GM12878 (cell line): ENCODE measurements at regions not wholly inside any gene's neighbourhood (a gene's known extent, or its start where the extent isn't known, plus 50 kb on each side); places are given as distances from the start of the nearest gene placed in this dataset.

Experiments
- ATAC-seq: fragments of 200-7000 bp; cut with Tn5 transposase; 3 replicates; pipeline ENCODE4 v1.9.1; 2020; ENCODE audit warnings: mild to moderate bottlenecking, moderate library complexity
- BruUV-seq: library from RNA; stranded (reverse); fragments of 400-500 nt; replicated peaks from 2 replicates; lab custom pipeline; 2021; lab: Mats Ljungman, UMichigan
- CTCF ChIA-PET: fragments of 300-600 bp; sonication (Branson Sonifier 250); formaldehyde crosslinking; extraction: SDS; loops from one replicate; lab custom pipeline; 2021; ENCODE audit warnings: inconsistent platforms; lab: Yijun Ruan, JAX
- POLR2A ChIA-PET: fragments of 350-600 bp; formaldehyde crosslinking; extraction: SDS; loops from one replicate; lab custom pipeline; 2021; ENCODE audit warnings: inconsistent platforms; lab: Charles Lee
- RAD21 ChIA-PET: fragments of 300-600 bp; sonication (Branson Sonifier 250); formaldehyde crosslinking; loops from one replicate; lab custom pipeline; 2023; ENCODE audit warnings: antibody characterized with exemption; ENCODE audit not compliant: unreplicated experiment; lab: Charles Lee
- SMC1A ChIA-PET: fragments of 300-600 bp; sonication (Branson Sonifier 250); formaldehyde crosslinking; loops from one replicate; lab custom pipeline; 2023; ENCODE audit not compliant: unreplicated experiment, uncharacterized antibody; lab: Charles Lee
- DNase-seq: peaks from one replicate; pipeline ENCODE4 v3.0.0-alpha.2; 2011; ENCODE audit warnings: low read depth, low spot score
- FAIRE-seq: peaks from 3 replicates; lab custom pipeline; 2011; peaks lifted over from hg19 to GRCh38; lab: Jason Lieb, UNC
- H2AFZ ChIP-seq: 2 replicates; pipeline ENCODE4 v1.6.0; 2011; ENCODE audit warnings: low read depth, low read length, control low read depth; ENCODE audit not compliant: control insufficient read depth
- H3K27ac ChIP-seq: 2 replicates; pipeline ENCODE4 v1.5.1; 2011; ENCODE audit warnings: control low read depth; ENCODE audit not compliant: control insufficient read depth, insufficient read depth
- H3K27me3 ChIP-seq, 2 experiments: replicated peaks in 1 of 2; 2 replicates each; pipeline versions ENCODE4 v1.6.0 to v1.6.1; 2011; ENCODE audit warnings: low read length in 1 of 2; ENCODE audit not compliant: control insufficient read depth in 2 of 2, insufficient read depth in 2 of 2
- H3K36me3 ChIP-seq, 2 experiments: 2 replicates each; pipeline ENCODE4 v1.5.1; 2011; ENCODE audit warnings: low read length in 1 of 2; ENCODE audit not compliant: control insufficient read depth in 2 of 2, insufficient read depth in 2 of 2
- H3K4me1 ChIP-seq: 2 replicates; pipeline ENCODE4 v1.6.1; 2011; ENCODE audit warnings: mild to moderate bottlenecking, low read length, moderate library complexity, mixed read lengths; ENCODE audit not compliant: control insufficient read depth, insufficient read depth
- H3K4me2 ChIP-seq: 2 replicates; pipeline ENCODE4 v1.6.0; 2011; ENCODE audit warnings: control low read depth; ENCODE audit not compliant: control insufficient read depth, insufficient read depth
- H3K4me3 ChIP-seq: fragments of 200-600 bp; sonication (generic); 2 replicates; pipeline ENCODE4 v1.5.1; 2016
- H3K79me2 ChIP-seq: 2 replicates; pipeline ENCODE4 v1.6.0; 2011; ENCODE audit warnings: low read length; ENCODE audit not compliant: control insufficient read depth, insufficient read depth
- H3K9ac ChIP-seq: 2 replicates; pipeline ENCODE4 v1.8.0; 2011; ENCODE audit warnings: low read length, control low read depth, mixed read lengths; ENCODE audit not compliant: control insufficient read depth, insufficient read depth
- H3K9me3 ChIP-seq: replicated peaks from 3 replicates; pipeline ENCODE4 v1.5.1; 2011; ENCODE audit warnings: mild to moderate bottlenecking, low read length; ENCODE audit not compliant: control insufficient read depth, insufficient read depth
- H4K20me1 ChIP-seq: 2 replicates; pipeline ENCODE4 v1.6.0; 2011; ENCODE audit not compliant: control insufficient read depth, insufficient read depth
- ATF2 ChIP-seq: IDR thresholded peaks from 2 replicates; pipeline ENCODE4 v1.6.1; 2012; ENCODE audit warnings: low read length, inconsistent platforms
- BACH1 ChIP-seq: fragments of 450-650 bp; IDR thresholded peaks from 2 replicates; pipeline ENCODE4 v1.6.1; 2017; ENCODE audit warnings: mild to moderate bottlenecking, borderline replicate concordance
- BCLAF1 ChIP-seq: fragments of 450-650 bp; IDR thresholded peaks from 2 replicates; pipeline ENCODE4 v1.6.1; 2017; ENCODE audit warnings: antibody characterized with exemption, mild to moderate bottlenecking, moderate library complexity
- CEBPB ChIP-seq, 2 experiments: fragments of 150-350 bp in 1 of 2; IDR thresholded peaks; 2 replicates each; pipeline ENCODE4 v1.6.1; 2012 to 2014; ENCODE audit warnings: low read depth in 2 of 2, low read length in 2 of 2, borderline replicate concordance in 1 of 2, inconsistent platforms in 1 of 2
- EED ChIP-seq: sonication (generic); IDR thresholded peaks from 2 replicates; pipeline ENCODE4 v1.6.1; 2016; ENCODE audit warnings: antibody characterized with exemption, low read depth
- FOS ChIP-seq: IDR thresholded peaks from 3 replicates; pipeline ENCODE4 v1.6.1; 2011; ENCODE audit warnings: borderline replicate concordance; ENCODE audit not compliant: insufficient read length; ENCODE audit errors: extremely low read depth
- HCFC1 ChIP-seq: fragments of 150-350 bp; IDR thresholded peaks from 2 replicates; pipeline ENCODE4 v1.6.1; 2014; ENCODE audit warnings: low read length
- IKZF2 ChIP-seq, 2 experiments: fragments of 450-650 bp; IDR thresholded peaks; 2 replicates each; pipeline ENCODE4 v1.6.1; 2017; ENCODE audit warnings: mild to moderate bottlenecking in 2 of 2, moderate library complexity in 2 of 2
- KDM1A ChIP-seq: fragments of 200-600 bp; sonication (generic); IDR thresholded peaks from 2 replicates; pipeline ENCODE4 v1.6.1; 2016; ENCODE audit warnings: borderline replicate concordance
- NFIC ChIP-seq: IDR thresholded peaks from 2 replicates; pipeline ENCODE4 v1.6.1; 2012; ENCODE audit warnings: low read depth, mild to moderate bottlenecking, inconsistent platforms, low read length, moderate library complexity
- NKRF ChIP-seq: fragments of 450-650 bp; conservative IDR thresholded peaks from 2 replicates; pipeline ENCODE4 v1.6.1; 2017; ENCODE audit warnings: mild to moderate bottlenecking, moderate library complexity
- PBX3 ChIP-seq: IDR thresholded peaks from 2 replicates; pipeline ENCODE4 v1.6.1; 2011; ENCODE audit warnings: mild to moderate bottlenecking, low read depth, low read length, moderate library complexity; ENCODE audit not compliant: insufficient replicate concordance
- RFX5 ChIP-seq: IDR thresholded peaks from 2 replicates; pipeline ENCODE4 v1.6.1; 2011; ENCODE audit warnings: low read depth, low read length, improper control_type of control experiment
- SIN3A ChIP-seq: IDR thresholded peaks from 2 replicates; pipeline ENCODE4 v1.6.1; 2012; ENCODE audit warnings: low read depth, low read length, improper control_type of control experiment
- SIX5 ChIP-seq: IDR thresholded peaks from 2 replicates; pipeline ENCODE4 v1.6.1; 2011; ENCODE audit warnings: mild to moderate bottlenecking, low read depth, low read length, moderate library complexity; ENCODE audit not compliant: severe bottlenecking
- SPI1 ChIP-seq: IDR thresholded peaks from 2 replicates; pipeline ENCODE4 v1.6.1; 2011; ENCODE audit warnings: low read depth, mild to moderate bottlenecking, low read length, moderate library complexity, borderline replicate concordance; ENCODE audit not compliant: insufficient read depth
- SREBF2 ChIP-seq: IDR thresholded peaks from 2 replicates; pipeline ENCODE4 v1.6.1; 2012; ENCODE audit warnings: mild to moderate bottlenecking, low read length
- SRF ChIP-seq, 2 experiments: IDR thresholded peaks; 2 replicates each; pipeline ENCODE4 v1.6.1; 2011; ENCODE audit warnings: low read depth in 2 of 2, low read length in 2 of 2, mild to moderate bottlenecking in 1 of 2, moderate library complexity in 1 of 2
- STAT3 ChIP-seq: IDR thresholded peaks from 2 replicates; pipeline ENCODE4 v1.6.1; 2011; ENCODE audit warnings: low read depth, low read length, improper control_type of control experiment
- YBX1 ChIP-seq: fragments of 450-650 bp; IDR thresholded peaks from 2 replicates; pipeline ENCODE4 v1.6.1; 2016; ENCODE audit warnings: antibody characterized with exemption
- WGBS: methylation state at CpG from one replicate; pipeline ENCODE4 v1.1.6; 2016; ENCODE audit warnings: low lambda C conversion rate; ENCODE audit not compliant: insufficient replicate concordance, insufficient coverage; ENCODE audit errors: missing lambda C conversion rate; 5-methylcytosine and 5-hydroxymethylcytosine counted together
- in situ Hi-C: fragments of 300-500 bp; cut with MboI; formaldehyde crosslinking; loops from 9 replicates; pipeline ENCODE4 v1.14.3; 2018; ENCODE audit warnings: mixed read lengths
- intact Hi-C: fragments of 100-400 bp; cut with micrococcal nuclease; formaldehyde crosslinking; loops from one replicate; pipeline ENCODE4 v1.14.2; 2022; ENCODE audit not compliant: unreplicated experiment

GRCh38 chr6:132948889-132949288 is 134.5 kb downstream of the RPS12 start:
- no peak for TF ChIP-seq HCFC1
- TF ChIP-seq BACH1 = no peak
- no peak for TF ChIP-seq SIN3A
- TF ChIP-seq BCLAF1 = no peak
- no peak for TF ChIP-seq ATF2
- no peak for TF ChIP-seq KDM1A
- TF ChIP-seq RFX5 = no peak
- no peak for TF ChIP-seq NFIC
- no peak for TF ChIP-seq STAT3
- no peak for TF ChIP-seq YBX1
- no peak for TF ChIP-seq NKRF
- no peak for TF ChIP-seq SPI1
- TF ChIP-seq SRF (IDR thresholded peaks at IDR 0.05; ENCODE audit: low read depth in 2 of 2, low read length in 2 of 2) = no peak
- TF ChIP-seq FOS = no peak
- no peak for TF ChIP-seq EED
- TF ChIP-seq CEBPB (IDR thresholded peaks at IDR 0.05; ENCODE audit: borderline replicate concordance in 1 of 2, low read depth in 2 of 2, low read length in 2 of 2) = no peak
- TF ChIP-seq SREBF2 = no peak
- TF ChIP-seq PBX3 = no peak
- TF ChIP-seq SIX5 = no peak
- TF ChIP-seq IKZF2 (IDR thresholded peaks at IDR 0.05) = no peak
- in situ Hi-C loops = no loop called here
- ChIA-PET RAD21 (no interaction called here), CTCF (interaction anchor here (3.6 kb wide), 1 partner anchor 14 kb away, joined by 15 read pairs; no protein-coding TSS in a partner anchor), POLR2A (no interaction called here), SMC1A (no interaction called here)
- Histone ChIP-seq H3K9me3 (no peaks in the 10 kb centered on the region), H3K27me3 (peaks cover 0 to 2% of the 10 kb centered on the region in 2 experiments; a peak in 1 of 4 replicates), H3K4me3 (no peak overlapping the region), H2AFZ (no peak overlapping the region), H3K9ac (no peak overlapping the region), H4K20me1 (no peaks in the 10 kb centered on the region), H3K36me3 (no peaks in the 10 kb centered on the region), H3K4me2 (no peak overlapping the region), H3K4me1 (no peaks in the 10 kb centered on the region), H3K27ac (no peak overlapping the region), H3K79me2 (no peaks in the 10 kb centered on the region)
- DNase-seq = no peak
- intact Hi-C loops = no loop called here
- 25% methylated on average over 5 of the region's 5 CpGs for WGBS
- ATAC-seq = no peak
- BruUV-seq = no TSS peak
- no peak for FAIRE-seq
